ENCODE measurements at regions not wholly inside any gene's neighbourhood (a gene's known extent, or its start where the extent isn't known, plus 50 kb on each side); places are given as distances from the start of the nearest gene placed in this dataset.
A peak's percentile ranks its signal among the peaks of the same experiment; 100 is the strongest.

GRCh38 chr4:108322497-108322896 lies 153.8 kb upstream of the LEF1 start:
- DNase-seq: no peak

GRCh38 chr4:108320061-108320460 lies 151.3 kb upstream of the LEF1 start:
- DNase-seq: no peak

- no peak for DNase-seq
These were observed 148.6 kb upstream of the LEF1 start for GRCh38 chr4:108317377-108317776.

- DNase-seq: no peak
These were observed 147.0 kb upstream of the LEF1 start for GRCh38 chr4:108315694-108316093.

GRCh38 chr4:108314900-108315589 lies 146.3 kb upstream of the LEF1 start:
- no peak for DNase-seq

- DNase-seq: no peak
These were observed 145.0 kb upstream of the LEF1 start for GRCh38 chr4:108313546-108314339.

GRCh38 chr4:108311313-108311712 lies 142.6 kb upstream of the LEF1 start:
- DNase-seq: no peak

- DNase-seq: no peak
These were observed 134.9 kb upstream of the LEF1 start for GRCh38 chr4:108303488-108304177.

GRCh38 chr4:108301545-108302251 lies 133.0 kb upstream of the LEF1 start:
- no peak for DNase-seq

GRCh38 chr4:108297605-108298004 lies 128.9 kb upstream of the LEF1 start:
- no peak for DNase-seq

GRCh38 chr4:108292229-108292628 lies 123.5 kb upstream of the LEF1 start:
- no peak for DNase-seq

GRCh38 chr4:108291137-108291536 lies 122.4 kb upstream of the LEF1 start:
- no peak for DNase-seq

- peak; percentile 24 for DNase-seq
These were observed 119.2 kb upstream of the LEF1 start for GRCh38 chr4:108287834-108288413.

GRCh38 chr4:108280072-108280471 lies 111.3 kb upstream of the LEF1 start:
- DNase-seq: no peak

- no peak for DNase-seq
These were observed 108.0 kb upstream of the LEF1 start for GRCh38 chr4:108276690-108277089.

GRCh38 chr4:108272986-108273385 lies 104.3 kb upstream of the LEF1 start:
- no peak for DNase-seq

GRCh38 chr4:108272561-108272960 lies 103.8 kb upstream of the LEF1 start:
- peak; percentile 8 for DNase-seq

GRCh38 chr4:108272046-108272445 lies 103.3 kb upstream of the LEF1 start:
- peak; percentile 13 for DNase-seq

- no peak for DNase-seq
These were observed 102.0 kb upstream of the LEF1 start for GRCh38 chr4:108270466-108271450.

- no peak for DNase-seq
These were observed 96.0 kb upstream of the LEF1 start for GRCh38 chr4:108264693-108265092.

GRCh38 chr4:108263057-108263456 lies 94.3 kb upstream of the LEF1 start:
- DNase-seq: no peak

- DNase-seq: no peak
These were observed 92.3 kb upstream of the LEF1 start for GRCh38 chr4:108261026-108261425.
